HL-60 (cell line): ENCODE measurements at regions not wholly inside any gene's neighbourhood (a gene's known extent, or its start where the extent isn't known, plus 50 kb on each side); places are given as distances from the start of the nearest gene placed in this dataset.

Experiments used
- CTCF ChIP-seq: IDR thresholded peaks from one replicate; pipeline ENCODE4 v1.5.1; 2011; ENCODE audit warnings: low read length, control low read depth, inconsistent platforms; ENCODE audit not compliant: insufficient read depth
- GABPA ChIP-seq: IDR thresholded peaks from 2 replicates; pipeline ENCODE4 v1.6.1; 2012; ENCODE audit warnings: low read depth
- POLR2AphosphoS5 ChIP-seq: IDR thresholded peaks from 2 replicates; pipeline ENCODE4 v1.6.1; 2012; ENCODE audit warnings: low read depth
- REST ChIP-seq: IDR thresholded peaks from 2 replicates; pipeline ENCODE4 v1.6.1; 2012; ENCODE audit warnings: low read depth; ENCODE audit not compliant: insufficient replicate concordance
- SPI1 ChIP-seq: IDR thresholded peaks from 2 replicates; pipeline ENCODE4 v1.6.1; 2012; ENCODE audit warnings: low read depth, mild to moderate bottlenecking, borderline replicate concordance

GRCh38 chr2:192888109-192888508 is 693.4 kb upstream of the TMEFF2 start:
- TF ChIP-seq CTCF: no peak
- no peak for TF ChIP-seq POLR2AphosphoS5
- no peak for TF ChIP-seq REST
- no peak for TF ChIP-seq SPI1
- TF ChIP-seq GABPA: no peak
